Kasumi-1 (cell line): ENCODE measurements at regions not wholly inside any gene's neighbourhood (a gene's known extent, or its start where the extent isn't known, plus 50 kb on each side); places are given as distances from the start of the nearest gene placed in this dataset.

Experiments used
- DNase-seq, 2 experiments: peaks; one replicate each; lab custom pipeline; 2025; lab: John Stamatoyannopoulos, UW

- DNase-seq, result no peak
Measured at GRCh38 chr7:25360451-25360850, 132.2 kb upstream of the NPVF start.

GRCh38 chr7:25361387-25361786 lies 133.1 kb upstream of the NPVF start:
- DNase-seq, result no peak

- no peak for DNase-seq
Measured at GRCh38 chr7:25361863-25362262, 133.6 kb upstream of the NPVF start.

- no peak for DNase-seq
Measured at GRCh38 chr7:25368599-25369201, 140.4 kb upstream of the NPVF start.

GRCh38 chr7:25369786-25370185 lies 141.5 kb upstream of the NPVF start:
- no peak for DNase-seq

- no peak for DNase-seq
Measured at GRCh38 chr7:25371972-25372371, 143.7 kb upstream of the NPVF start.

- DNase-seq, result no peak
Measured at GRCh38 chr7:25375805-25376600, 147.7 kb upstream of the NPVF start.

GRCh38 chr7:25379351-25380300 lies 151.3 kb upstream of the NPVF start:
- no peak for DNase-seq

- no peak for DNase-seq
Measured at GRCh38 chr7:25381818-25382589, 153.7 kb upstream of the NPVF start.

- DNase-seq, result no peak
Measured at GRCh38 chr7:25382869-25383268, 154.6 kb upstream of the NPVF start.

GRCh38 chr7:25383402-25383801 lies 155.1 kb upstream of the NPVF start:
- no peak for DNase-seq

- no peak for DNase-seq
Measured at GRCh38 chr7:25384788-25385505, 156.7 kb upstream of the NPVF start.

GRCh38 chr7:25385506-25386136 lies 157.3 kb upstream of the NPVF start:
- DNase-seq, result no peak

- DNase-seq, result no peak
Measured at GRCh38 chr7:25386311-25386744, 158.0 kb upstream of the NPVF start.

GRCh38 chr7:25388681-25389080 lies 160.4 kb upstream of the NPVF start:
- no peak for DNase-seq

- peak; percentile 52 to 66 for DNase-seq
Measured at GRCh38 chr7:25389489-25390106, 161.3 kb upstream of the NPVF start.

GRCh38 chr7:25391295-25391861 lies 163.1 kb upstream of the NPVF start:
- peak; percentile 17 to 65 for DNase-seq

- no peak for DNase-seq
Measured at GRCh38 chr7:25391961-25392587, 163.8 kb upstream of the NPVF start.
